Activated CD4-positive, alpha-beta T cell treated with anti-CD3 and anti-CD28 coated beads, Interleukin-2, amount 10 ng/mL, durations not matched to agents 7 days and 5 days (primary cell): ENCODE measurements at regions not wholly inside any gene's neighbourhood (a gene's known extent, or its start where the extent isn't known, plus 50 kb on each side); places are given as distances from the start of the nearest gene placed in this dataset.

ENCODE experiments used
- CTCF ChIA-PET: fragments of 350-600 bp; sonication (Branson Sonifier 250); formaldehyde crosslinking; loops from one replicate; lab custom pipeline; 2021; ENCODE audit warnings: antibody characterized with exemption; lab: Charles Lee
- POLR2A ChIA-PET: fragments of 350-600 bp; sonication (Branson Sonifier 250); formaldehyde crosslinking; loops from one replicate; lab custom pipeline; 2021; ENCODE audit warnings: antibody characterized with exemption; lab: Charles Lee
- DNase-seq: peaks from one replicate; pipeline ENCODE4 v3.0.0-alpha.2; 2020
- H3K27ac Mint-ChIP-seq: one replicate; pipeline ENCODE4 v1.8.0; 2021; ENCODE audit warnings: mild to moderate bottlenecking, moderate library complexity, mixed read lengths
- H3K27me3 Mint-ChIP-seq: one replicate; pipeline ENCODE4 v1.8.0; 2021; ENCODE audit warnings: mixed read lengths
- H3K36me3 Mint-ChIP-seq: one replicate; pipeline ENCODE4 v1.8.0; 2021; ENCODE audit warnings: low read depth, mixed read lengths
- H3K4me1 Mint-ChIP-seq: one replicate; pipeline ENCODE4 v1.8.0; 2021; ENCODE audit warnings: mixed read lengths
- H3K4me3 Mint-ChIP-seq: one replicate; pipeline ENCODE4 v1.8.0; 2021; ENCODE audit warnings: mild to moderate bottlenecking, moderate library complexity, mixed read lengths
- H3K9me3 Mint-ChIP-seq: one replicate; pipeline ENCODE4 v1.8.0; 2021; ENCODE audit warnings: mixed read lengths

GRCh38 chr2:64792300-64792699, 138.6 kb upstream of the SERTAD2 start:
- Mint-ChIP-seq H3K27ac (no peak overlapping the region), H3K4me1 (no peaks in the 10 kb centered on the region), H3K9me3 (no peaks in the 10 kb centered on the region), H3K4me3 (no peak overlapping the region), H3K27me3 (peaks cover 10% of the 10 kb centered on the region), H3K36me3 (no peaks in the 10 kb centered on the region)
- ChIA-PET POLR2A (no interaction called here), CTCF (interaction anchor here (0.6 to 1.5 kb wide), 6 partner anchors 20 to 580 kb away, joined by 3 to 6 read pairs (median 4); no protein-coding TSS in a partner anchor)
- no peak for DNase-seq

- no peak overlapping the region for H3K4me3 Mint-ChIP-seq
- peaks cover 13% of the 10 kb centered on the region for H3K27me3 Mint-ChIP-seq
- no peak for DNase-seq
- no peak overlapping the region for H3K27ac Mint-ChIP-seq
- no peaks in the 10 kb centered on the region for H3K9me3 Mint-ChIP-seq
- no peaks in the 10 kb centered on the region for H3K36me3 Mint-ChIP-seq
- POLR2A ChIA-PET = no interaction called here
- H3K4me1 Mint-ChIP-seq = no peaks in the 10 kb centered on the region
- CTCF ChIA-PET = interaction anchor here (0.5 to 1.5 kb wide), 5 partner anchors 18 to 138 kb away, joined by 3 to 6 read pairs (median 3); no protein-coding TSS in a partner anchor
Measured at GRCh38 chr2:64792995-64793639, 139.4 kb upstream of the SERTAD2 start.

GRCh38 chr2:64793701-64794100, 140.0 kb upstream of the SERTAD2 start:
- DNase-seq = no peak
- H3K4me1 Mint-ChIP-seq = no peaks in the 10 kb centered on the region
- H3K9me3 Mint-ChIP-seq = no peaks in the 10 kb centered on the region
- H3K27me3 Mint-ChIP-seq = peaks cover 16% of the 10 kb centered on the region
- H3K36me3 Mint-ChIP-seq = no peaks in the 10 kb centered on the region
- ChIA-PET CTCF (interaction anchor here (0.5 to 1.8 kb wide), 5 partner anchors 10 to 138 kb away, joined by 3 to 6 read pairs (median 3); no protein-coding TSS in a partner anchor), POLR2A (no interaction called here)
- no peak overlapping the region for H3K4me3 Mint-ChIP-seq
- no peak overlapping the region for H3K27ac Mint-ChIP-seq

- CTCF ChIA-PET = interaction anchor here (1.0 to 1.8 kb wide), 3 partner anchors 10 to 26 kb away, joined by 3 to 4 read pairs (median 3); no protein-coding TSS in a partner anchor
- peaks cover 17% of the 10 kb centered on the region for H3K27me3 Mint-ChIP-seq
- no peaks in the 10 kb centered on the region for H3K9me3 Mint-ChIP-seq
- no peak for DNase-seq
- H3K36me3 Mint-ChIP-seq = no peaks in the 10 kb centered on the region
- H3K27ac Mint-ChIP-seq = no peak overlapping the region
- POLR2A ChIA-PET = no interaction called here
- no peak overlapping the region for H3K4me3 Mint-ChIP-seq
- H3K4me1 Mint-ChIP-seq = no peaks in the 10 kb centered on the region
Measured at GRCh38 chr2:64794426-64794995, 140.8 kb upstream of the SERTAD2 start.

- Mint-ChIP-seq H3K4me3 (no peak overlapping the region), H3K9me3 (no peaks in the 10 kb centered on the region), H3K27ac (no peak overlapping the region), H3K36me3 (no peaks in the 10 kb centered on the region), H3K4me1 (no peaks in the 10 kb centered on the region), H3K27me3 (peaks cover 17% of the 10 kb centered on the region)
- POLR2A ChIA-PET = interaction anchor here (0.6 kb wide), 1 partner anchor 52 kb away, joined by 3 read pairs; no protein-coding TSS in a partner anchor
- no peak for DNase-seq
- CTCF ChIA-PET = interaction anchor here (1.0 to 1.8 kb wide), 4 partner anchors 10 to 34 kb away, joined by 3 to 4 read pairs (median 4); no protein-coding TSS in a partner anchor
Measured at GRCh38 chr2:64795024-64795592, 141.4 kb upstream of the SERTAD2 start.

- Mint-ChIP-seq H3K27me3 (peaks cover 17% of the 10 kb centered on the region), H3K36me3 (no peaks in the 10 kb centered on the region), H3K27ac (no peak overlapping the region), H3K9me3 (no peaks in the 10 kb centered on the region), H3K4me3 (no peak overlapping the region), H3K4me1 (no peaks in the 10 kb centered on the region)
- ChIA-PET POLR2A (no interaction called here), CTCF (interaction anchor here (0.7 to 1.3 kb wide), 3 partner anchors 8 to 30 kb away, joined by 3 read pairs; no protein-coding TSS in a partner anchor)
- no peak for DNase-seq
Measured at GRCh38 chr2:64796926-64797325, 143.2 kb upstream of the SERTAD2 start.

- CTCF ChIA-PET = interaction anchor here (1.2 kb wide), 1 partner anchor 9 kb away, joined by 3 read pairs; no protein-coding TSS in a partner anchor
- POLR2A ChIA-PET = no interaction called here
- Mint-ChIP-seq H3K27me3 (peaks cover 14% of the 10 kb centered on the region), H3K27ac (no peak overlapping the region), H3K4me1 (no peaks in the 10 kb centered on the region), H3K9me3 (no peaks in the 10 kb centered on the region), H3K36me3 (no peaks in the 10 kb centered on the region), H3K4me3 (no peak overlapping the region)
- no peak for DNase-seq
Measured at GRCh38 chr2:64797881-64798575, 144.3 kb upstream of the SERTAD2 start.

- no peak for DNase-seq
- POLR2A ChIA-PET = no interaction called here
- Mint-ChIP-seq H3K27ac (no peak overlapping the region), H3K4me3 (no peak overlapping the region), H3K9me3 (no peaks in the 10 kb centered on the region), H3K36me3 (no peaks in the 10 kb centered on the region), H3K4me1 (no peaks in the 10 kb centered on the region), H3K27me3 (peaks cover 7% of the 10 kb centered on the region)
- CTCF ChIA-PET = interaction anchor here (1.3 to 1.4 kb wide), 2 partner anchors 17 to 33 kb away, joined by 4 read pairs; no protein-coding TSS in a partner anchor
Measured at GRCh38 chr2:64799592-64800252, 146.0 kb upstream of the SERTAD2 start.

GRCh38 chr2:64803776-64804175, 150.1 kb upstream of the SERTAD2 start:
- no peak overlapping the region for H3K27ac Mint-ChIP-seq
- H3K4me1 Mint-ChIP-seq = peaks cover 5% of the 10 kb centered on the region
- no peak for DNase-seq
- no peaks in the 10 kb centered on the region for H3K36me3 Mint-ChIP-seq
- CTCF ChIA-PET = no interaction called here
- peaks cover under 1% of the 10 kb centered on the region for H3K27me3 Mint-ChIP-seq
- H3K9me3 Mint-ChIP-seq = no peaks in the 10 kb centered on the region
- no peak overlapping the region for H3K4me3 Mint-ChIP-seq
- POLR2A ChIA-PET = no interaction called here

GRCh38 chr2:64804651-64805050, 150.9 kb upstream of the SERTAD2 start:
- ChIA-PET POLR2A (no interaction called here), CTCF (interaction anchor here (0.6 kb wide), 1 partner anchor 16 kb away, joined by 3 read pairs; no protein-coding TSS in a partner anchor)
- Mint-ChIP-seq H3K36me3 (no peaks in the 10 kb centered on the region), H3K9me3 (no peaks in the 10 kb centered on the region), H3K4me3 (no peak overlapping the region), H3K27me3 (no peaks in the 10 kb centered on the region), H3K27ac (no peak overlapping the region), H3K4me1 (peaks cover 5% of the 10 kb centered on the region)
- no peak for DNase-seq

- Mint-ChIP-seq H3K36me3 (no peaks in the 10 kb centered on the region), H3K4me3 (no peak overlapping the region), H3K9me3 (no peaks in the 10 kb centered on the region), H3K4me1 (peaks cover 11% of the 10 kb centered on the region), H3K27me3 (no peaks in the 10 kb centered on the region), H3K27ac (no peak overlapping the region)
- POLR2A ChIA-PET = no interaction called here
- DNase-seq = no peak
- CTCF ChIA-PET = interaction anchor here (1.3 to 4.2 kb wide), 3 partner anchors 11 to 25 kb away, joined by 3 to 16 read pairs (median 4); no protein-coding TSS in a partner anchor
Measured at GRCh38 chr2:64807417-64807816, 153.7 kb upstream of the SERTAD2 start.

GRCh38 chr2:64808092-64808491, 154.4 kb upstream of the SERTAD2 start:
- DNase-seq = no peak
- no peak overlapping the region for H3K27ac Mint-ChIP-seq
- H3K27me3 Mint-ChIP-seq = no peaks in the 10 kb centered on the region
- peaks cover 11% of the 10 kb centered on the region for H3K4me1 Mint-ChIP-seq
- CTCF ChIA-PET = interaction anchor here (1.5 to 4.2 kb wide), 2 partner anchors 11 to 22 kb away, joined by 4 to 16 read pairs; no protein-coding TSS in a partner anchor
- POLR2A ChIA-PET = no interaction called here
- no peaks in the 10 kb centered on the region for H3K9me3 Mint-ChIP-seq
- no peaks in the 10 kb centered on the region for H3K36me3 Mint-ChIP-seq
- no peak overlapping the region for H3K4me3 Mint-ChIP-seq
